Smooth muscle cell (in vitro differentiated cells): ENCODE measurements at regions not wholly inside any gene's neighbourhood (a gene's known extent, or its start where the extent isn't known, plus 50 kb on each side); places are given as distances from the start of the nearest gene placed in this dataset.

Source experiments
- DNase-seq: peaks from one replicate; lab custom pipeline; 2025; ENCODE audit not compliant: unreplicated experiment; lab: John Stamatoyannopoulos, UW
- H2AFZ ChIP-seq: fragments of 200-600 bp; sonication (generic); 2 replicates; pipeline ENCODE4 v1.6.0; 2016; ENCODE audit warnings: antibody characterized with exemption, low read depth, mild to moderate bottlenecking
- H3F3A ChIP-seq: fragments of 200-600 bp; sonication (generic); 2 replicates; pipeline ENCODE4 v1.6.0; 2017; ENCODE audit warnings: antibody characterized with exemption, low read depth
- H3K27ac ChIP-seq: fragments of 200-600 bp; sonication (generic); 2 replicates; pipeline ENCODE4 v1.5.1; 2016; ENCODE audit warnings: low read depth, mild to moderate bottlenecking
- H3K27me3 ChIP-seq: fragments of 200-600 bp; sonication (generic); 2 replicates; pipeline ENCODE4 v1.6.1; 2016; ENCODE audit warnings: low read depth, mild to moderate bottlenecking
- H3K36me3 ChIP-seq: fragments of 200-600 bp; sonication (generic); 2 replicates; pipeline ENCODE4 v1.5.1; 2016; ENCODE audit warnings: low read depth
- H3K4me1 ChIP-seq: fragments of 200-600 bp; sonication (generic); 2 replicates; pipeline ENCODE4 v1.5.1; 2016; ENCODE audit warnings: low read depth
- H3K4me2 ChIP-seq: fragments of 200-600 bp; sonication (generic); 2 replicates; pipeline ENCODE4 v1.6.0; 2016; ENCODE audit warnings: mild to moderate bottlenecking
- H3K4me3 ChIP-seq: fragments of 200-600 bp; sonication (generic); 2 replicates; pipeline ENCODE4 v1.5.1; 2016; ENCODE audit warnings: mild to moderate bottlenecking
- H3K79me2 ChIP-seq: fragments of 200-600 bp; sonication (generic); 2 replicates; pipeline ENCODE4 v1.6.0; 2016; ENCODE audit warnings: low read depth, mild to moderate bottlenecking
- H3K9ac ChIP-seq: fragments of 200-600 bp; sonication (generic); 2 replicates; pipeline ENCODE4 v1.6.0; 2016; ENCODE audit warnings: low read depth
- H3K9me3 ChIP-seq: fragments of 200-600 bp; sonication (generic); replicated peaks from 2 replicates; pipeline ENCODE4 v1.5.1; 2016; ENCODE audit warnings: low read depth
- H4K20me1 ChIP-seq: fragments of 200-600 bp; sonication (generic); 2 replicates; pipeline ENCODE4 v1.6.0; 2016; ENCODE audit warnings: low read depth
- WGBS: methylation state at CpG from one replicate; pipeline ENCODE4 v1.1.7; 2016; ENCODE audit warnings: low lambda C conversion rate; 5-methylcytosine and 5-hydroxymethylcytosine counted together
- TF ChIP-seq, protein P1 (sequence below): fragments of 200-600 bp; sonication (generic); IDR thresholded peaks from 2 replicates; pipeline ENCODE4 v1.5.1; 2017; ENCODE audit warnings: borderline replicate concordance, mild to moderate bottlenecking, antibody characterized with exemption; ENCODE audit not compliant: insufficient read depth, poor library complexity, severe bottlenecking

DNA sequence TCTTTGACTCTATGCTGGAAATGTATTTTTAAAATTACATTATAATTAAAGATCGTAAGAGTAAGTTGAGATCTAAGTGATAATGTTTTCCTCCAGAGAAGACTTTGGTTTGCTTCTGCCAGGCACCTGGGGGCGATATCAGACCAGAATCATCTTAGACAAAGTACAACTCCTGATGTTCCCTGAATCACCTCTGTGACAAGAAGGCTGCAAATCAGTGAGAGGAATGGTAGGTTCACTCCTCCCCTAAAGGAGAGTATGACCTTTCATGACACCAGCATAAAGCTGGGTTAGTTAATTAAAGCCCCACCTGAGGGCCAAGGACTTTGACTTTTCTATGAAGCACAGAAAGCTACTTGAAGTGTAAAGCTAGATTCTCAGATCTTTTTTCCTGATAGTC is 114.4 kb upstream of the DTNA start:
- H3K27ac ChIP-seq = no peak overlapping the region
- no peak overlapping the region for H3K4me3 ChIP-seq
- peaks cover 3% of the 10 kb centered on the region for H3F3A ChIP-seq
- no peak overlapping the region for H3K4me2 ChIP-seq
- H4K20me1 ChIP-seq = no peaks in the 10 kb centered on the region
- 56% methylated on average over 2 of the region's 2 CpGs for WGBS
- no peaks in the 10 kb centered on the region for H3K9me3 ChIP-seq
- no peak overlapping the region for H3K9ac ChIP-seq
- no peak overlapping the region for H2AFZ ChIP-seq
- H3K4me1 ChIP-seq = peaks cover 3% of the 10 kb centered on the region
- DNase-seq = no peak
- H3K27me3 ChIP-seq = no peaks in the 10 kb centered on the region
- H3K36me3 ChIP-seq = no peaks in the 10 kb centered on the region
- H3K79me2 ChIP-seq = no peaks in the 10 kb centered on the region
- TF ChIP-seq, protein P1, sequence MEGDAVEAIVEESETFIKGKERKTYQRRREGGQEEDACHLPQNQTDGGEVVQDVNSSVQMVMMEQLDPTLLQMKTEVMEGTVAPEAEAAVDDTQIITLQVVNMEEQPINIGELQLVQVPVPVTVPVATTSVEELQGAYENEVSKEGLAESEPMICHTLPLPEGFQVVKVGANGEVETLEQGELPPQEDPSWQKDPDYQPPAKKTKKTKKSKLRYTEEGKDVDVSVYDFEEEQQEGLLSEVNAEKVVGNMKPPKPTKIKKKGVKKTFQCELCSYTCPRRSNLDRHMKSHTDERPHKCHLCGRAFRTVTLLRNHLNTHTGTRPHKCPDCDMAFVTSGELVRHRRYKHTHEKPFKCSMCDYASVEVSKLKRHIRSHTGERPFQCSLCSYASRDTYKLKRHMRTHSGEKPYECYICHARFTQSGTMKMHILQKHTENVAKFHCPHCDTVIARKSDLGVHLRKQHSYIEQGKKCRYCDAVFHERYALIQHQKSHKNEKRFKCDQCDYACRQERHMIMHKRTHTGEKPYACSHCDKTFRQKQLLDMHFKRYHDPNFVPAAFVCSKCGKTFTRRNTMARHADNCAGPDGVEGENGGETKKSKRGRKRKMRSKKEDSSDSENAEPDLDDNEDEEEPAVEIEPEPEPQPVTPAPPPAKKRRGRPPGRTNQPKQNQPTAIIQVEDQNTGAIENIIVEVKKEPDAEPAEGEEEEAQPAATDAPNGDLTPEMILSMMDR = no peak

DNA sequence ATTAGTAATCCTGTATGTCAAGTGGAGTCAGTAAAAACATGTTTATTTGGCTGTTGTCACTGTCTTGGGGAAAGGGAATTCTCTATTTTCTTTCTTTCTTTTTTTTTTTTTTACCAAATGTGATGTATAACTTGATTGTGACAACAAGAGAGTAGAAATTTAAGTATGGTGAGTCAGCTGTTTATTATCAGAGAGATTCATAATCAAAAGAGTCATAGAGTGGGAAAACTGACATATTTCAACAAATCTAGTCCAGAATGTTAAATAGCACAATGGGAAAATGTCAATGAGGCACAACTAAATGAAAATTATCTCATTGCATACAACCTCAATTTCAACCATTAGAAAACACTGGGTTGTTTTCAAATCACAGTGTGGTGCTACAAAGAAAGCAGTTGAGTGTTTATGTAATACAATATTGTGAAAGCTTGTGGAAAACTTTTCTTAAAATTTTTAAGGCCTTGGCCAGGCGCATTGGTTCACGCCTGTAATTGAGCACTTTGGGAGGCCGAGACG is 111.9 kb upstream of the DTNA start:
- WGBS = 98% methylated on average over 4 of the region's 4 CpGs
- TF ChIP-seq, protein P1 = no peak
- H4K20me1 ChIP-seq = no peaks in the 10 kb centered on the region

DNA sequence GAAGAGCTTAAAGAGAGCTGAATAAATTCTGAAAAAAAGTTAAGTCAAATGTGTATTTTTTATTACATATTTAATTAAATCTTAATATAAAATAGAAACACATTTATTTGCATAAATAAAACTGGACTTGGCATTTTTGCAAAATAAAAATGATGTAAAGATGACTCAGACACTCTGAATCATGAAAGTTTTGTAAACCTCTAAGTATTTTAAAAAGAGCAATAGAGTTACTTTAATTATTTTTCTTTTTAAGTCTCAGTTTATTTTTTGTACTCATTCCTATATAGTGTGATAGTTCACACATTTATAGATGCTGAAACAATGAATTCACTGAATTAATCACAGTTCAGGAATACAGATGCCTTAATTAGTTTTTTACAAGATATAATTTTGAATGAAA is 109.9 kb upstream of the DTNA start:
- Histone ChIP-seq H3K4me2 (no peak overlapping the region), H3K36me3 (no peaks in the 10 kb centered on the region), H3F3A (no peaks in the 10 kb centered on the region), H3K27me3 (no peaks in the 10 kb centered on the region), H3K79me2 (no peaks in the 10 kb centered on the region), H3K9me3 (no peaks in the 10 kb centered on the region), H3K4me3 (no peak overlapping the region), H3K9ac (no peak overlapping the region), H3K4me1 (no peaks in the 10 kb centered on the region), H2AFZ (no peak overlapping the region), H4K20me1 (no peaks in the 10 kb centered on the region), H3K27ac (no peak overlapping the region)
- TF ChIP-seq, protein P1 = no peak
- no peak for DNase-seq

More for the DNA sequence above, 111.9 kb upstream of the DTNA start:
- Histone ChIP-seq H3K27me3 (no peaks in the 10 kb centered on the region), H3F3A (peaks cover 3% of the 10 kb centered on the region), H3K4me3 (no peak overlapping the region), H3K4me2 (no peak overlapping the region), H3K36me3 (no peaks in the 10 kb centered on the region), H3K79me2 (no peaks in the 10 kb centered on the region), H3K27ac (no peak overlapping the region), H3K9ac (no peak overlapping the region), H2AFZ (no peak overlapping the region), H3K4me1 (peaks cover 3% of the 10 kb centered on the region), H3K9me3 (no peaks in the 10 kb centered on the region)
- no peak for DNase-seq

DNA sequence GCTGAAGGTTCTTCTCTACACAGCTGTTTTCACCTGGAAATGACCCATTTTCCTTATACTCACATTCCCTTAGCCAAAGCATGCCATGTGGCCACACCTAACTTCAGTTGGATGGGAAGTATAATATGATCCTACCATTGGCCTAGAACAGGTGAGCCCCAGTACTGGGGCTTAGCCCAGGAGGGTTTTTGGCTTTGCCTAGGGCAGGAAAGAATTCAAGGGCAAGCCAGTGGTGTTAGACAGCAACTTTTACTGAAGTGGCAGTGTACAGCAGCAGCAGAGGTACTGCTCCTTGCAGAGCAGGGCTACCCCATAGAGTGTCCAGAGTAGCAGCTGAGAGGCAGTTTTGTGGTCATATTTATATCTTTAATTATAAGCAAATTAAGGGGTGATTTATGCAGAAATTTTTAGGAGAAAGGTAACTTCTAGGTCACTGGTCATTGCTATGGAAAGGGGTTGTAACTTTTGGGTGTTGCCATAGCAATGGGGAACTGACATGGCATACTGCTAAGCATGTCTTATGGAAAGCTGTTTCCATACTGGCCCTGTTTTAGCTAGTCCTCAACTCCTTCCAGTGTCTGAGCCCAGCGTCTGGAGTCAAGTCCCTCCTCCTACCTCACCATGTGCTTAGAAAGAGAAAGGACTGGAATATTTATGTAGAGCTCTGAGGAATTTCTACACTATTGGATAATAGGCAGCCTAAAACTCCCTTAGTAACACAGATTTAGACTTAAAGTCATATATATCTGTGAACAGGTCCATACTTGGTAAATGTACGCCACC is 109.0 kb upstream of the DTNA start:
- no peaks in the 10 kb centered on the region for H3K79me2 ChIP-seq
- no peaks in the 10 kb centered on the region for H3F3A ChIP-seq
- no peak overlapping the region for H3K27ac ChIP-seq
- H3K36me3 ChIP-seq = no peaks in the 10 kb centered on the region
- no peaks in the 10 kb centered on the region for H3K4me1 ChIP-seq
- H3K4me3 ChIP-seq = no peak overlapping the region
- H3K9me3 ChIP-seq = no peaks in the 10 kb centered on the region
- no peaks in the 10 kb centered on the region for H3K27me3 ChIP-seq
- 77% methylated on average over 2 of the region's 2 CpGs for WGBS
- no peak overlapping the region for H3K4me2 ChIP-seq
- H2AFZ ChIP-seq = no peak overlapping the region
- no peak overlapping the region for H3K9ac ChIP-seq
- H4K20me1 ChIP-seq = no peaks in the 10 kb centered on the region
- TF ChIP-seq, protein P1 = no peak
- DNase-seq = no peak
